ENCODE measurements at regions not wholly inside any gene's neighbourhood (a gene's known extent, or its start where the extent isn't known, plus 50 kb on each side); places are given as distances from the start of the nearest gene placed in this dataset.

- TF ChIP-seq MAX (IDR thresholded peaks at IDR 0.05) (no peak), SIN3A (IDR thresholded peaks at IDR 0.05; ENCODE audit: low read depth) (no peak), CTCF (IDR thresholded peaks at IDR 0.05 in 2 of 3, conservative IDR thresholded peaks at IDR 0.05 in 1 of 3; ENCODE audit: borderline replicate concordance in 1 of 3, insufficient read depth in 1 of 3, low read depth in 2 of 3, low read length in 2 of 3) (no peak)
These were observed 113.1 kb downstream of the C9orf50 start for GRCh38 chr9:129507805-129508204.
